HepG2 (cell line): ENCODE measurements at regions not wholly inside any gene's neighbourhood (a gene's known extent, or its start where the extent isn't known, plus 50 kb on each side); places are given as distances from the start of the nearest gene placed in this dataset.
A peak's percentile ranks its signal among the peaks of the same experiment; 100 is the strongest.

Experiments used
- DPF2 ChIP-seq: sonication (generic); formaldehyde crosslinking; IDR thresholded peaks from 2 replicates; pipeline ENCODE4 v1.4.0; 2020; ENCODE audit warnings: mild to moderate bottlenecking, low read depth, missing genetic modification reagents, borderline replicate concordance
- ELF4 ChIP-seq: sonication (generic); formaldehyde crosslinking; IDR thresholded peaks from 2 replicates; pipeline ENCODE4 v1.5.0; 2020; ENCODE audit warnings: missing genetic modification reagents, mild to moderate bottlenecking, moderate library complexity, borderline replicate concordance
- ETV6 ChIP-seq: sonication (generic); formaldehyde crosslinking; conservative IDR thresholded peaks from 2 replicates; pipeline ENCODE4 v1.4.0; 2020; ENCODE audit warnings: missing genetic modification reagents
- FOXA3 ChIP-seq: IDR thresholded peaks from 2 replicates; pipeline ENCODE4 v1.6.1; 2016; ENCODE audit warnings: missing genetic modification reagents, missing compliant biosample characterization
- POLR2AphosphoS2 ChIP-seq: IDR thresholded peaks from 2 replicates; pipeline ENCODE4 v1.6.1; 2011; ENCODE audit warnings: low read depth, low read length, improper control_type of control experiment
- RARG ChIP-seq: sonication (generic); formaldehyde crosslinking; IDR thresholded peaks from 2 replicates; pipeline ENCODE4 v1.4.0; 2020; ENCODE audit warnings: low read depth, mild to moderate bottlenecking, missing genetic modification reagents
- SAP130 ChIP-seq: IDR thresholded peaks from 2 replicates; pipeline ENCODE4 v1.6.1; 2016; ENCODE audit warnings: low read depth
- SOX13 ChIP-seq, 3 experiments: fragments of 450-650 bp in 1 of 3; sonication (generic) in 1 of 3; formaldehyde crosslinking in 1 of 3; IDR thresholded peaks in 2 of 3; conservative IDR thresholded peaks in 1 of 3; 2 replicates each; pipeline versions ENCODE4 v1.5.0 to v1.6.1; 2016 to 2020; ENCODE audit warnings: antibody characterized with exemption in 1 of 3, mild to moderate bottlenecking in 1 of 3, missing compliant biosample characterization in 1 of 3, missing genetic modification reagents in 1 of 3, moderate library complexity in 1 of 3
- SP140L ChIP-seq: sonication (generic); formaldehyde crosslinking; IDR thresholded peaks from 2 replicates; pipeline ENCODE4 v1.4.0; 2020; ENCODE audit warnings: missing genetic modification reagents, borderline replicate concordance
- TBX3 ChIP-seq: fragments of 450-650 bp; IDR thresholded peaks from 2 replicates; pipeline ENCODE4 v1.6.1; 2017; ENCODE audit warnings: antibody characterized with exemption, mild to moderate bottlenecking, inconsistent platforms, borderline replicate concordance
- ZNF33A ChIP-seq: sonication (generic); formaldehyde crosslinking; IDR thresholded peaks from 2 replicates; pipeline ENCODE4 v1.5.1; 2020; ENCODE audit warnings: missing genetic modification reagents, mild to moderate bottlenecking, moderate library complexity, borderline replicate concordance
- ZNF343 ChIP-seq: sonication (generic); formaldehyde crosslinking; IDR thresholded peaks from 2 replicates; pipeline ENCODE4 v1.4.0; 2020; ENCODE audit warnings: mild to moderate bottlenecking, missing genetic modification reagents
- ZNF550 ChIP-seq: sonication (generic); formaldehyde crosslinking; IDR thresholded peaks from 2 replicates; pipeline ENCODE4 v1.4.0; 2020; ENCODE audit warnings: mild to moderate bottlenecking, missing genetic modification reagents, borderline replicate concordance
- ZNF614 ChIP-seq: IDR thresholded peaks from 2 replicates; pipeline ENCODE4 v1.6.1; 2018; ENCODE audit warnings: missing biosample characterization, missing genetic modification reagents, inconsistent platforms, borderline replicate concordance
- TF ChIP-seq, protein P1 (sequence below): sonication (generic); formaldehyde crosslinking; IDR thresholded peaks from 2 replicates; pipeline ENCODE4 v1.5.1; 2020; ENCODE audit warnings: mild to moderate bottlenecking, missing genetic modification reagents
- TF ChIP-seq, protein P2 (sequence below): sonication (generic); formaldehyde crosslinking; IDR thresholded peaks from 2 replicates; pipeline ENCODE4 v1.4.0; 2020; ENCODE audit warnings: missing genetic modification reagents
- TF ChIP-seq, protein P3 (sequence below): IDR thresholded peaks from 2 replicates; pipeline ENCODE4 v1.6.1; 2018; ENCODE audit warnings: missing genetic modification reagents, mild to moderate bottlenecking, missing compliant biosample characterization
- TF ChIP-seq, protein P4 (sequence below): sonication (generic); formaldehyde crosslinking; IDR thresholded peaks from 2 replicates; pipeline ENCODE4 v1.4.0; 2020; ENCODE audit warnings: missing genetic modification reagents
- TF ChIP-seq, protein P5 (sequence below): sonication (generic); formaldehyde crosslinking; IDR thresholded peaks from 2 replicates; pipeline ENCODE4 v1.8.1; 2023; ENCODE audit warnings: mild to moderate bottlenecking, missing genetic modification reagents
- TF ChIP-seq, protein P6 (sequence below): sonication (generic); formaldehyde crosslinking; IDR thresholded peaks from 2 replicates; pipeline ENCODE4 v1.4.0; 2020; ENCODE audit warnings: mild to moderate bottlenecking, low read depth, missing genetic modification reagents

DNA sequence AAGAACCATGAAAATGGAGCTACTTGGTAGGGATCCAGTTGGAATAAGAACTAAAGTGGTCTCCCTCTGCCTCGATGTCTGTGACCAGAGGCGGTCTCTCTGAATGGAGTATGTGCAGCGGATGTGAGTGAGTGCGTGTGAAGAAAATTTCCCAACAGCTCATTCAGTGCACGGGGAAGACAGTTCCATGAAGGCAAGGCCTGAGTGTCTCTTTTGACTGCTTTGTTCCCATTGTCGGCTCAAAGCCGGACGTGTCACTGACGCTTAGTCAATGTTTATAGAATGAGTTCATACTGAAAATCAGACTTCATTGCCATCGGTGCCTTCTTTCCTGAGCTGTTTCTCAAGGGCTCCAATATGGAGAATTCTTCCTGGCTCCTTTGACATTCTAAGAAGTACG lies 55.3 kb upstream of the GRB10 start (continued):
- TF ChIP-seq, protein P1, sequence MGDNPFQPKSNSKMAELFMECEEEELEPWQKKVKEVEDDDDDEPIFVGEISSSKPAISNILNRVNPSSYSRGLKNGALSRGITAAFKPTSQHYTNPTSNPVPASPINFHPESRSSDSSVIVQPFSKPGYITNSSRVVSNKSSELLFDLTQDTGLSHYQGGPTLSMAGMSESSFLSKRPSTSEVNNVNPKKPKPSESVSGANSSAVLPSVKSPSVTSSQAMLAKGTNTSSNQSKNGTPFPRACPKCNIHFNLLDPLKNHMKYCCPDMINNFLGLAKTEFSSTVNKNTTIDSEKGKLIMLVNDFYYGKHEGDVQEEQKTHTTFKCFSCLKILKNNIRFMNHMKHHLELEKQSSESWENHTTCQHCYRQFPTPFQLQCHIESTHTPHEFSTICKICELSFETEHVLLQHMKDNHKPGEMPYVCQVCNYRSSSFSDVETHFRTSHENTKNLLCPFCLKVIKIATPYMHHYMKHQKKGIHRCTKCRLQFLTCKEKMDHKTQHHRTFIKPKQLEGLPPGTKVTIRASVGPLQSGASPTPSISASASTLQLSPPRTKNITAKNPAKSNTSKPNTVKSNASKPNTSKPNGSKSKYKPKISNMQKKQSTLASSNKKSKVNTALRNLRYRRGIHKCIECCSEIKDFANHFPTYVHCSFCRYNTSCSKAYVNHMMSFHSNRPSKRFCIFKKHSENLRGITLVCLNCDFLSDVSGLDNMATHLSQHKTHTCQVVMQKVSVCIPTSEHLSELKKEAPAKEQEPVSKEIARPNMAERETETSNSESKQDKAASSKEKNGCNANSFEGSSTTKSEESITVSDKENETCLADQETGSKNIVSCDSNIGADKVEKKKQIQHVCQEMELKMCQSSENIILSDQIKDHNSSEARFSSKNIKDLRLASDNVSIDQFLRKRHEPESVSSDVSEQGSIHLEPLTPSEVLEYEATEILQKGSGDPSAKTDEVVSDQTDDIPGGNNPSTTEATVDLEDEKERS (CRISPR knock-in tag), result no peak
- TF ChIP-seq, protein P2, sequence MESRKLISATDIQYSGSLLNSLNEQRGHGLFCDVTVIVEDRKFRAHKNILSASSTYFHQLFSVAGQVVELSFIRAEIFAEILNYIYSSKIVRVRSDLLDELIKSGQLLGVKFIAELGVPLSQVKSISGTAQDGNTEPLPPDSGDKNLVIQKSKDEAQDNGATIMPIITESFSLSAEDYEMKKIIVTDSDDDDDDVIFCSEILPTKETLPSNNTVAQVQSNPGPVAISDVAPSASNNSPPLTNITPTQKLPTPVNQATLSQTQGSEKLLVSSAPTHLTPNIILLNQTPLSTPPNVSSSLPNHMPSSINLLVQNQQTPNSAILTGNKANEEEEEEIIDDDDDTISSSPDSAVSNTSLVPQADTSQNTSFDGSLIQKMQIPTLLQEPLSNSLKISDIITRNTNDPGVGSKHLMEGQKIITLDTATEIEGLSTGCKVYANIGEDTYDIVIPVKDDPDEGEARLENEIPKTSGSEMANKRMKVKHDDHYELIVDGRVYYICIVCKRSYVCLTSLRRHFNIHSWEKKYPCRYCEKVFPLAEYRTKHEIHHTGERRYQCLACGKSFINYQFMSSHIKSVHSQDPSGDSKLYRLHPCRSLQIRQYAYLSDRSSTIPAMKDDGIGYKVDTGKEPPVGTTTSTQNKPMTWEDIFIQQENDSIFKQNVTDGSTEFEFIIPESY (CRISPR knock-in tag), result peak; percentile 81
- TF ChIP-seq SP140L (CRISPR knock-in tag) (no peak), ZNF614 (no peak), ETV6 (CRISPR knock-in tag) (no peak), TBX3 (no peak), ZNF343 (no peak), FOXA3 (CRISPR knock-in tag) (peak; percentile 52), SAP130 (CRISPR knock-in tag) (0 out of 2 replicates have a peak, but pooled peaks have one; percentile 15), SOX13 (IDR thresholded peaks at IDR 0.05) (peak; percentile 29; the same call in 1 of the 2 replicates), SOX13 (CRISPR knock-in tag; conservative IDR thresholded peaks at IDR 0.05 in 1 of 2, IDR thresholded peaks at IDR 0.05 in 1 of 2) (peak in 1 of 2 experiments; percentile 64; a peak in 2 of 4 replicates), DPF2 (no peak), ZNF33A (CRISPR knock-in tag) (no peak), ELF4 (CRISPR knock-in tag) (no peak), POLR2AphosphoS2 (no peak), ZNF550 (CRISPR knock-in tag) (no peak), RARG (CRISPR knock-in tag) (no peak)
- TF ChIP-seq, protein P3, sequence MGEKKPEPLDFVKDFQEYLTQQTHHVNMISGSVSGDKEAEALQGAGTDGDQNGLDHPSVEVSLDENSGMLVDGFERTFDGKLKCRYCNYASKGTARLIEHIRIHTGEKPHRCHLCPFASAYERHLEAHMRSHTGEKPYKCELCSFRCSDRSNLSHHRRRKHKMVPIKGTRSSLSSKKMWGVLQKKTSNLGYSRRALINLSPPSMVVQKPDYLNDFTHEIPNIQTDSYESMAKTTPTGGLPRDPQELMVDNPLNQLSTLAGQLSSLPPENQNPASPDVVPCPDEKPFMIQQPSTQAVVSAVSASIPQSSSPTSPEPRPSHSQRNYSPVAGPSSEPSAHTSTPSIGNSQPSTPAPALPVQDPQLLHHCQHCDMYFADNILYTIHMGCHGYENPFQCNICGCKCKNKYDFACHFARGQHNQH (CRISPR knock-in tag), result no peak
- TF ChIP-seq, protein P4, sequence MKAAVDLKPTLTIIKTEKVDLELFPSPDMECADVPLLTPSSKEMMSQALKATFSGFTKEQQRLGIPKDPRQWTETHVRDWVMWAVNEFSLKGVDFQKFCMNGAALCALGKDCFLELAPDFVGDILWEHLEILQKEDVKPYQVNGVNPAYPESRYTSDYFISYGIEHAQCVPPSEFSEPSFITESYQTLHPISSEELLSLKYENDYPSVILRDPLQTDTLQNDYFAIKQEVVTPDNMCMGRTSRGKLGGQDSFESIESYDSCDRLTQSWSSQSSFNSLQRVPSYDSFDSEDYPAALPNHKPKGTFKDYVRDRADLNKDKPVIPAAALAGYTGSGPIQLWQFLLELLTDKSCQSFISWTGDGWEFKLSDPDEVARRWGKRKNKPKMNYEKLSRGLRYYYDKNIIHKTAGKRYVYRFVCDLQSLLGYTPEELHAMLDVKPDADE (CRISPR knock-in tag), result no peak
- TF ChIP-seq, protein P5, sequence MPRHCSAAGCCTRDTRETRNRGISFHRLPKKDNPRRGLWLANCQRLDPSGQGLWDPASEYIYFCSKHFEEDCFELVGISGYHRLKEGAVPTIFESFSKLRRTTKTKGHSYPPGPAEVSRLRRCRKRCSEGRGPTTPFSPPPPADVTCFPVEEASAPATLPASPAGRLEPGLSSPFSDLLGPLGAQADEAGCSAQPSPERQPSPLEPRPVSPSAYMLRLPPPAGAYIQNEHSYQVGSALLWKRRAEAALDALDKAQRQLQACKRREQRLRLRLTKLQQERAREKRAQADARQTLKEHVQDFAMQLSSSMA (CRISPR knock-in tag), result no peak
- TF ChIP-seq, protein P6, sequence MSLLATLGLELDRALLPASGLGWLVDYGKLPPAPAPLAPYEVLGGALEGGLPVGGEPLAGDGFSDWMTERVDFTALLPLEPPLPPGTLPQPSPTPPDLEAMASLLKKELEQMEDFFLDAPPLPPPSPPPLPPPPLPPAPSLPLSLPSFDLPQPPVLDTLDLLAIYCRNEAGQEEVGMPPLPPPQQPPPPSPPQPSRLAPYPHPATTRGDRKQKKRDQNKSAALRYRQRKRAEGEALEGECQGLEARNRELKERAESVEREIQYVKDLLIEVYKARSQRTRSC, result no peak
